Ovary (tissue), 3 donors: ENCODE measurements at regions not wholly inside any gene's neighbourhood (a gene's known extent, or its start where the extent isn't known, plus 50 kb on each side); places are given as distances from the start of the nearest gene placed in this dataset.

Source experiments
- POLR2A ChIP-seq: fragments of 450-650 bp; IDR thresholded peaks from one replicate; pipeline ENCODE4 v1.6.1; 2017; ENCODE audit warnings: antibody characterized with exemption, mild to moderate bottlenecking, moderate library complexity
- TF ChIP-seq, protein P1 (sequence below), 3 donors: fragments of 450-650 bp in 2 of 3; fragments of 200-600 bp in 1 of 3; IDR thresholded peaks; one replicate each; pipeline versions ENCODE4 v1.5.1 to v1.8.0; 2016 to 2022; ENCODE audit warnings: antibody characterized with exemption in 3 of 3, mild to moderate bottlenecking in 1 of 3
- donor health status: DM: no; HTN: no; CAD: no.

DNA sequence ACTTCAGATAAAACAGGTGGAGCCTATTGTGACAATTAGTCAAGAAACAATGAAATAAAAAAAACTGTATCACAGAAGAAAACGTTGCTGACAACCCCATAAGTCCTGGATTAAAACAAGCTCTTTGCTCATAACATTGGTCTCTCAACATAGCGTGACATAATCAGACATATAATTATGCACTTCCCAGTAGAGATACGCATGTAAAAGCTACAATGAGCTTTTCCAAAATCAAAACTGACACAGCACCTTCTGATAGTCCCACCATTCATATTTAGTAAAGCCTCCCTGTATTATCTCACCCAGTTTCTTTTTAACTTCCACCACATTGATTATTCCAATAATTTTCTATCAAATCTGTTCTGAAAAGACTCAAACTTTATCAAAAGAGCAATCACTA lies 372.1 kb upstream of the SMIM31 start:
- no peak for TF ChIP-seq POLR2A
- TF ChIP-seq, protein P1, sequence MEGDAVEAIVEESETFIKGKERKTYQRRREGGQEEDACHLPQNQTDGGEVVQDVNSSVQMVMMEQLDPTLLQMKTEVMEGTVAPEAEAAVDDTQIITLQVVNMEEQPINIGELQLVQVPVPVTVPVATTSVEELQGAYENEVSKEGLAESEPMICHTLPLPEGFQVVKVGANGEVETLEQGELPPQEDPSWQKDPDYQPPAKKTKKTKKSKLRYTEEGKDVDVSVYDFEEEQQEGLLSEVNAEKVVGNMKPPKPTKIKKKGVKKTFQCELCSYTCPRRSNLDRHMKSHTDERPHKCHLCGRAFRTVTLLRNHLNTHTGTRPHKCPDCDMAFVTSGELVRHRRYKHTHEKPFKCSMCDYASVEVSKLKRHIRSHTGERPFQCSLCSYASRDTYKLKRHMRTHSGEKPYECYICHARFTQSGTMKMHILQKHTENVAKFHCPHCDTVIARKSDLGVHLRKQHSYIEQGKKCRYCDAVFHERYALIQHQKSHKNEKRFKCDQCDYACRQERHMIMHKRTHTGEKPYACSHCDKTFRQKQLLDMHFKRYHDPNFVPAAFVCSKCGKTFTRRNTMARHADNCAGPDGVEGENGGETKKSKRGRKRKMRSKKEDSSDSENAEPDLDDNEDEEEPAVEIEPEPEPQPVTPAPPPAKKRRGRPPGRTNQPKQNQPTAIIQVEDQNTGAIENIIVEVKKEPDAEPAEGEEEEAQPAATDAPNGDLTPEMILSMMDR (IDR thresholded peaks at IDR 0.05), result no peak
